Epithelial cell of proximal tubule (primary cell): ENCODE measurements at regions not wholly inside any gene's neighbourhood (a gene's known extent, or its start where the extent isn't known, plus 50 kb on each side); places are given as distances from the start of the nearest gene placed in this dataset.
"Not testable (repeated sequence)": the region's sequence is repeated elsewhere in the genome, so short reads cannot be mapped to it uniquely, and the experiment has no call there.

Source experiments
- DNase-seq: peaks from one replicate; pipeline ENCODE4 v3.0.0-alpha.2; 2011; ENCODE audit warnings: low read depth
- H3K4me3 ChIP-seq: 2 replicates; pipeline ENCODE4 v1.5.1; 2011; ENCODE audit warnings: low read depth, mild to moderate bottlenecking, low read length
- CTCF ChIP-seq: conservative IDR thresholded peaks from 2 replicates; pipeline ENCODE4 v1.5.1; 2012; ENCODE audit warnings: low read depth, mild to moderate bottlenecking, low read length

- no peak overlapping the region for H3K4me3 ChIP-seq
- DNase-seq, result no peak
- TF ChIP-seq CTCF, result no peak
These were observed 162.5 kb upstream of the MALRD1 start for GRCh38 chr10:18886102-18886501.

GRCh38 chr10:18906636-18907035, 142.0 kb upstream of the MALRD1 start:
- H3K4me3 ChIP-seq, result no peak overlapping the region
- TF ChIP-seq CTCF, result no peak
- no peak for DNase-seq

- not testable (repeated sequence) for H3K4me3 ChIP-seq, DNase-seq
These were observed 131.2 kb upstream of the MALRD1 start for GRCh38 chr10:18917431-18917830.

GRCh38 chr10:18918532-18918931, 130.1 kb upstream of the MALRD1 start:
- no peak for DNase-seq
- no peak for TF ChIP-seq CTCF

GRCh38 chr10:18949391-18949790, 99.2 kb upstream of the MALRD1 start:
- no peak for TF ChIP-seq CTCF
- H3K4me3 ChIP-seq, result no peak overlapping the region
- no peak for DNase-seq

More at GRCh38 chr10:18918532-18918931, 130.1 kb upstream of the MALRD1 start:
- H3K4me3 ChIP-seq, result no peak overlapping the region

GRCh38 chr10:18951072-18951823, 97.4 kb upstream of the MALRD1 start:
- not testable (repeated sequence) for H3K4me3 ChIP-seq, DNase-seq

GRCh38 chr10:18955061-18955460, 93.5 kb upstream of the MALRD1 start:
- no peak overlapping the region for H3K4me3 ChIP-seq
- no peak for DNase-seq
- no peak for TF ChIP-seq CTCF

- TF ChIP-seq CTCF, result no peak
- DNase-seq, result no peak
- H3K4me3 ChIP-seq, result no peak overlapping the region
These were observed 89.2 kb upstream of the MALRD1 start for GRCh38 chr10:18959369-18959768.
